ENCODE measurements at regions not wholly inside any gene's neighbourhood (a gene's known extent, or its start where the extent isn't known, plus 50 kb on each side); places are given as distances from the start of the nearest gene placed in this dataset.

DNA sequence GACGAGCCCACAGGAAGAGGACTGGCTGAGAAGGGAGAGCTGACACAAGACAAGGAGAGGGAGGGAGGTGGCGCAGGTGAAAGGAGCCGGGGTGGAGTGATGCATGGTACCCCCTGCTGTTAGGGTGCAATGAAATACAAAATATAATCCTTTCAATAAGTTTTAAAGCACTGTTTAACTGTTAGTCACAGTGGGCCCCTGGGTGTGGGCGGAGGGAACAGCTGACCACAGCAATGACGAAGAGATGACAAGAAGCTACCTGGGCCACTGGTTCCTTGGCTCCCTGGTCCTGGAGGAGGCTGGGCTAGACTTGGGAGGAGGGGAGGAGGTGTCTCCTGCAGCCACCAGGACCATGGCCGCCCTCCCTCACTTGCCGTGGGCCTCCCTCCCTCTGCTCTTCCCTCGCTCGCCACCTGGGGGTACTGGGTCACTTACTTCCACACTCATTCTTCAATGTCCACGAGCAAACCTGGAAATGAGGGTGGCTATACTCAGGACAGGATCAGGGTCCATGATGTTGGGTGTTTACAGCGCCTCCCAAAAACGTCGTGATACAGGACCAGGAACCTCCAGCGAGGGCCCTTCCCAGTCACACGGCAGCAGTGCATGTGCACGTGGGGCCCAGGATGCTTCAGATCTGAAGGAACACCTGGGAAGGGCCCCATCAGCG lies 196.1 kb downstream of the ANKRD30B start (continued):
- no peak for TF ChIP-seq ZNF560 (tag by site-specific recombination; IDR thresholded peaks at IDR 0.05; ENCODE audit: borderline replicate concordance)

DNA sequence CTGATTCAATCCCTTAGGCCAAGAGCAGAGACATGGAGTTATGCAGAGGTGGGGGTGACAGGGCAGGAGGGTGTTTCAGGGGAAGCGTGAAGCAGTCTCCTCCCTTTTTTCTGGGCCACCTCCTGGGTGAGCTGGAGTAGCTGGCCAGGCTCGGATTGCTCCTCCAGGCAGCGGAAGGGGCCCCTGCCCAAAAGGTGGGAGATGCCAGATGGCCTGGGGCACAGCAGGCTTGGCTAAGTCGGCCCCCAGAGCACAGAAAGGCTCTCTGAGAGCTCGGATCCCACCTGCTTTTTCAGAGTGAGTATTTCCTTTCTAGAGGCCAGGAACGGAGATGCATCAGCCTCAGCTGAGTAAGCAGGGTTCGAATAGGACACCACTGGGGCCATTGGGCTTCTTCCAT lies 196.9 kb downstream of the ANKRD30B start:
- H3K9me3 ChIP-seq (ENCODE audit: control insufficient read depth, insufficient read depth, low read depth, low read length) = no peaks in the 10 kb centered on the region
- POLR2A ChIA-PET = no interaction called here
- no peaks in the 10 kb centered on the region for H3K4me1 ChIP-seq (ENCODE audit: control insufficient read depth, insufficient read depth, low read length)
- no peak for TF ChIP-seq ZBTB7A (tag by site-specific recombination; IDR thresholded peaks at IDR 0.05; ENCODE audit: low read depth)
- no peak for TF ChIP-seq SP2 (tag by site-specific recombination; IDR thresholded peaks at IDR 0.05)
- TF ChIP-seq, protein P1, sequence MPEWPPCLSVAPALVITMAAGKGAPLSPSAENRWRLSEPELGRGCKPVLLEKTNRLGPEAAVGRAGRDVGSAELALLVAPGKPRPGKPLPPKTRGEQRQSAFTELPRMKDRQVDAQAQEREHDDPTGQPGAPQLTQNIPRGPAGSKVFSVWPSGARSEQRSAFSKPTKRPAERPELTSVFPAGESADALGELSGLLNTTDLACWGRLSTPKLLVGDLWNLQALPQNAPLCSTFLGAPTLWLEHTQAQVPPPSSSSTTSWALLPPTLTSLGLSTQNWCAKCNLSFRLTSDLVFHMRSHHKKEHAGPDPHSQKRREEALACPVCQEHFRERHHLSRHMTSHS (tag by site-specific recombination; IDR thresholded peaks at IDR 0.05) = no peak
- no peak for TF ChIP-seq ZNF239 (tag by site-specific recombination; IDR thresholded peaks at IDR 0.05)
- TF ChIP-seq REPIN1 (tag by site-specific recombination; IDR thresholded peaks at IDR 0.05; ENCODE audit: low read depth) = no peak
- TF ChIP-seq ZNF184 (tag by site-specific recombination; IDR thresholded peaks at IDR 0.05) = no peak
- no peak for TF ChIP-seq ZXDB (tag by site-specific recombination; IDR thresholded peaks at IDR 0.05)
- no peak for TF ChIP-seq ZNF707 (tag by site-specific recombination; IDR thresholded peaks at IDR 0.05)
- TF ChIP-seq ZEB2 (tag by site-specific recombination; IDR thresholded peaks at IDR 0.05) = no peak
- no peak for TF ChIP-seq ZNF660 (tag by site-specific recombination; IDR thresholded peaks at IDR 0.05)
- TF ChIP-seq, protein P2, sequence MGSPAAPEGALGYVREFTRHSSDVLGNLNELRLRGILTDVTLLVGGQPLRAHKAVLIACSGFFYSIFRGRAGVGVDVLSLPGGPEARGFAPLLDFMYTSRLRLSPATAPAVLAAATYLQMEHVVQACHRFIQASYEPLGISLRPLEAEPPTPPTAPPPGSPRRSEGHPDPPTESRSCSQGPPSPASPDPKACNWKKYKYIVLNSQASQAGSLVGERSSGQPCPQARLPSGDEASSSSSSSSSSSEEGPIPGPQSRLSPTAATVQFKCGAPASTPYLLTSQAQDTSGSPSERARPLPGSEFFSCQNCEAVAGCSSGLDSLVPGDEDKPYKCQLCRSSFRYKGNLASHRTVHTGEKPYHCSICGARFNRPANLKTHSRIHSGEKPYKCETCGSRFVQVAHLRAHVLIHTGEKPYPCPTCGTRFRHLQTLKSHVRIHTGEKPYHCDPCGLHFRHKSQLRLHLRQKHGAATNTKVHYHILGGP (tag by site-specific recombination; IDR thresholded peaks at IDR 0.05) = no peak
- no peak for TF ChIP-seq ZNF629 (tag by site-specific recombination; IDR thresholded peaks at IDR 0.05)
- TF ChIP-seq HOXA7 (CRISPR knock-in tag; IDR thresholded peaks at IDR 0.05; ENCODE audit: borderline replicate concordance) = no peak
- TF ChIP-seq ZFP69B (tag by site-specific recombination; IDR thresholded peaks at IDR 0.05) = no peak
- no peak for TF ChIP-seq GFI1B (tag by site-specific recombination; IDR thresholded peaks at IDR 0.05)
- TF ChIP-seq, protein P3, sequence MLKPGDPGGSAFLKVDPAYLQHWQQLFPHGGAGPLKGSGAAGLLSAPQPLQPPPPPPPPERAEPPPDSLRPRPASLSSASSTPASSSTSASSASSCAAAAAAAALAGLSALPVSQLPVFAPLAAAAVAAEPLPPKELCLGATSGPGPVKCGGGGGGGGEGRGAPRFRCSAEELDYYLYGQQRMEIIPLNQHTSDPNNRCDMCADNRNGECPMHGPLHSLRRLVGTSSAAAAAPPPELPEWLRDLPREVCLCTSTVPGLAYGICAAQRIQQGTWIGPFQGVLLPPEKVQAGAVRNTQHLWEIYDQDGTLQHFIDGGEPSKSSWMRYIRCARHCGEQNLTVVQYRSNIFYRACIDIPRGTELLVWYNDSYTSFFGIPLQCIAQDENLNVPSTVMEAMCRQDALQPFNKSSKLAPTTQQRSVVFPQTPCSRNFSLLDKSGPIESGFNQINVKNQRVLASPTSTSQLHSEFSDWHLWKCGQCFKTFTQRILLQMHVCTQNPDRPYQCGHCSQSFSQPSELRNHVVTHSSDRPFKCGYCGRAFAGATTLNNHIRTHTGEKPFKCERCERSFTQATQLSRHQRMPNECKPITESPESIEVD (tag by site-specific recombination; IDR thresholded peaks at IDR 0.05) = no peak
- CTCF ChIA-PET = no interaction called here
- no peaks in the 10 kb centered on the region for H3K36me3 ChIP-seq (ENCODE audit: control insufficient read depth in 2 of 2, insufficient read depth in 1 of 2, low read length in 2 of 2)
- H3K27ac ChIP-seq (ENCODE audit: extremely low read depth, low read depth, low read length) = no peak overlapping the region
- no peak overlapping the region for H3K4me3 ChIP-seq (ENCODE audit: low read depth, low read length)

DNA sequence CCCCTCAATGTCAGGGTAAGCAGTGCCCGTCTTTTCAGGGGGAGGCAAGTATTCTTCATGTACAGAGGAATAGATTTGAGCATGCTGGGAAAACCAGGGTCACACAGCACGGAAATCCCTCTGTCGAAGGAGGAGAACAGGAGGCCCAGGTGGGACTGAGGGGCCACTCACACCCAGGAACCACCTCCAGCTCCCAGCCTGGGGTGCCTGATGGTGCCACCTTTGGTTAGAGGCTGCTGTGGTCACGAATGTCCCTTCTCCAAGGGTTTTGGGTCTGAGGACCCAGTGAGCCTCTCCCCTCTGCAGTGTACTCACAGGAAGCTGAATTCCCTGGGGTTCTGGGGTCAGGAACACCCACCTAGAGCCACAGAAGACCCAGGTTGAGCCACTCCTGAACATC lies 197.3 kb downstream of the ANKRD30B start:
- no peak overlapping the region for H3K27ac ChIP-seq (ENCODE audit: extremely low read depth, low read depth, low read length)
- no peak overlapping the region for H3K4me3 ChIP-seq (ENCODE audit: low read depth, low read length)
- CTCF ChIA-PET = no interaction called here
- H3K4me1 ChIP-seq (ENCODE audit: control insufficient read depth, insufficient read depth, low read length) = no peaks in the 10 kb centered on the region
- H3K36me3 ChIP-seq (ENCODE audit: control insufficient read depth in 2 of 2, insufficient read depth in 1 of 2, low read length in 2 of 2) = no peaks in the 10 kb centered on the region
- no peaks in the 10 kb centered on the region for H3K9me3 ChIP-seq (ENCODE audit: control insufficient read depth, insufficient read depth, low read depth, low read length)
- POLR2A ChIA-PET = no interaction called here
- no peak for TF ChIP-seq ZFP69B (tag by site-specific recombination; IDR thresholded peaks at IDR 0.05)
- TF ChIP-seq, protein P4, sequence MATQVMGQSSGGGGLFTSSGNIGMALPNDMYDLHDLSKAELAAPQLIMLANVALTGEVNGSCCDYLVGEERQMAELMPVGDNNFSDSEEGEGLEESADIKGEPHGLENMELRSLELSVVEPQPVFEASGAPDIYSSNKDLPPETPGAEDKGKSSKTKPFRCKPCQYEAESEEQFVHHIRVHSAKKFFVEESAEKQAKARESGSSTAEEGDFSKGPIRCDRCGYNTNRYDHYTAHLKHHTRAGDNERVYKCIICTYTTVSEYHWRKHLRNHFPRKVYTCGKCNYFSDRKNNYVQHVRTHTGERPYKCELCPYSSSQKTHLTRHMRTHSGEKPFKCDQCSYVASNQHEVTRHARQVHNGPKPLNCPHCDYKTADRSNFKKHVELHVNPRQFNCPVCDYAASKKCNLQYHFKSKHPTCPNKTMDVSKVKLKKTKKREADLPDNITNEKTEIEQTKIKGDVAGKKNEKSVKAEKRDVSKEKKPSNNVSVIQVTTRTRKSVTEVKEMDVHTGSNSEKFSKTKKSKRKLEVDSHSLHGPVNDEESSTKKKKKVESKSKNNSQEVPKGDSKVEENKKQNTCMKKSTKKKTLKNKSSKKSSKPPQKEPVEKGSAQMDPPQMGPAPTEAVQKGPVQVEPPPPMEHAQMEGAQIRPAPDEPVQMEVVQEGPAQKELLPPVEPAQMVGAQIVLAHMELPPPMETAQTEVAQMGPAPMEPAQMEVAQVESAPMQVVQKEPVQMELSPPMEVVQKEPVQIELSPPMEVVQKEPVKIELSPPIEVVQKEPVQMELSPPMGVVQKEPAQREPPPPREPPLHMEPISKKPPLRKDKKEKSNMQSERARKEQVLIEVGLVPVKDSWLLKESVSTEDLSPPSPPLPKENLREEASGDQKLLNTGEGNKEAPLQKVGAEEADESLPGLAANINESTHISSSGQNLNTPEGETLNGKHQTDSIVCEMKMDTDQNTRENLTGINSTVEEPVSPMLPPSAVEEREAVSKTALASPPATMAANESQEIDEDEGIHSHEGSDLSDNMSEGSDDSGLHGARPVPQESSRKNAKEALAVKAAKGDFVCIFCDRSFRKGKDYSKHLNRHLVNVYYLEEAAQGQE (tag by site-specific recombination; IDR thresholded peaks at IDR 0.05) = no peak
- TF ChIP-seq EGR2 (tag by site-specific recombination; IDR thresholded peaks at IDR 0.05; ENCODE audit: low read depth) = no peak
- TF ChIP-seq BCL11A (tag by site-specific recombination; IDR thresholded peaks at IDR 0.05; ENCODE audit: low read depth) = no peak
- no peak for TF ChIP-seq ZNF133 (tag by site-specific recombination; IDR thresholded peaks at IDR 0.05)
- TF ChIP-seq ZNF768 (tag by site-specific recombination; IDR thresholded peaks at IDR 0.05) = no peak
- TF ChIP-seq ZBTB7A (tag by site-specific recombination; IDR thresholded peaks at IDR 0.05; ENCODE audit: low read depth) = no peak
- TF ChIP-seq ZNF623 (tag by site-specific recombination; IDR thresholded peaks at IDR 0.05) = no peak
- no peak for TF ChIP-seq ZNF24 (tag by site-specific recombination; IDR thresholded peaks at IDR 0.05)
- no peak for TF ChIP-seq ZNF501 (tag by site-specific recombination; IDR thresholded peaks at IDR 0.05)
- TF ChIP-seq KLF8 (tag by site-specific recombination; IDR thresholded peaks at IDR 0.05) = no peak
- TF ChIP-seq, protein P5, sequence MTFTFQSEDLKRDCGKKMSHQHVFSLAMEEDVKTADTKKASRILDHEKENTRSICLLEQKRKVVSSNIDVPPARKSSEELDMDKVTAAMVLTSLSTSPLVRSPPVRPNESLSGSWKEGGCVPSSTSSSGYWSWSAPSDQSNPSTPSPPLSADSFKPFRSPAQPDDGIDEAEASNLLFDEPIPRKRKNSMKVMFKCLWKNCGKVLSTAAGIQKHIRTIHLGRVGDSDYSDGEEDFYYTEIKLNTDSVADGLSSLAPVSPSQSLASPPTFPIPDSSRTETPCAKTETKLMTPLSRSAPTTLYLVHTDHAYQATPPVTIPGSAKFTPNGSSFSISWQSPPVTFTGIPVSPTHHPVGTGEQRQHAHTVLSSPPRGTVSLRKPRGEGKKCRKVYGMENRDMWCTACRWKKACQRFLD (tag by site-specific recombination; IDR thresholded peaks at IDR 0.05) = no peak
